H1 (cell line): ENCODE measurements at regions not wholly inside any gene's neighbourhood (a gene's known extent, or its start where the extent isn't known, plus 50 kb on each side); places are given as distances from the start of the nearest gene placed in this dataset.

Experiments used
- CTCF ChIA-PET: fragments of 300-600 bp; sonication (Branson Sonifier 250); formaldehyde crosslinking; loops from one replicate; lab custom pipeline; 2021; ENCODE audit not compliant: partially characterized antibody; lab: Charles Lee
- POLR2A ChIA-PET: fragments of 300-600 bp; sonication (Branson Sonifier 250); formaldehyde crosslinking; loops from one replicate; lab custom pipeline; 2021; ENCODE audit warnings: inconsistent platforms; ENCODE audit not compliant: partially characterized antibody; lab: Charles Lee
- DNase-seq, 2 experiments: peaks; one replicate each; pipeline versions ENCODE4 v3.0.0 to v3.0.0-alpha.2; 2010 to 2022; ENCODE audit warnings: low spot score in 2 of 2, low read depth in 1 of 2, mixed read lengths in 1 of 2
- FAIRE-seq: peaks from 2 replicates; lab custom pipeline; 2011; peaks lifted over from hg19 to GRCh38; lab: Jason Lieb, UNC
- H2AFZ ChIP-seq: 2 replicates; pipeline ENCODE4 v1.8.1; 2012; ENCODE audit warnings: low read length, inconsistent platforms
- H2AK5ac ChIP-seq: 2 replicates; pipeline ENCODE4 v1.6.1; 2013; ENCODE audit warnings: low read depth, low read length
- H2BK120ac ChIP-seq: replicated peaks from 2 replicates; pipeline ENCODE3; 2013; ENCODE audit warnings: low read depth, low read length, inconsistent platforms
- H2BK12ac ChIP-seq: 2 replicates; pipeline ENCODE4 v1.6.1; 2013; ENCODE audit warnings: low read depth, low read length
- H2BK15ac ChIP-seq: 2 replicates; pipeline ENCODE4 v1.6.1; 2013; ENCODE audit warnings: low read length
- H2BK20ac ChIP-seq: 2 replicates; pipeline ENCODE4 v1.6.1; 2013; ENCODE audit warnings: low read length
- H2BK5ac ChIP-seq: 2 replicates; pipeline ENCODE4 v1.6.1; 2013; ENCODE audit warnings: low read depth, low read length
- H3K14ac ChIP-seq: 2 replicates; pipeline ENCODE4 v1.6.1; 2013; ENCODE audit warnings: inconsistent platforms; ENCODE audit not compliant: insufficient read length
- H3K18ac ChIP-seq: 2 replicates; pipeline ENCODE4 v1.6.1; 2013; ENCODE audit warnings: low read length; ENCODE audit errors: extremely low read depth
- H3K23ac ChIP-seq: 2 replicates; pipeline ENCODE4 v1.6.1; 2013; ENCODE audit warnings: inconsistent platforms; ENCODE audit not compliant: insufficient read length
- H3K23me2 ChIP-seq: 2 replicates; pipeline ENCODE4 v1.6.1; 2013; ENCODE audit warnings: low read depth, low read length
- H3K27ac ChIP-seq: 2 replicates; pipeline ENCODE4 v1.6.1; 2011; ENCODE audit warnings: low read depth, low read length, inconsistent platforms
- H3K27me3 ChIP-seq, 4 experiments: replicated peaks in 1 of 4; 1 replicate in 1 of 4; 2 replicates in 3 of 4; pipeline versions ENCODE4 v1.6.1 to v1.8.1; 2011 to 2013; ENCODE audit warnings: low read length in 3 of 4, mild to moderate bottlenecking in 3 of 4, inconsistent platforms in 2 of 4, mixed read lengths in 2 of 4, moderate library complexity in 1 of 4; ENCODE audit not compliant: control insufficient read depth in 3 of 4, insufficient read depth in 3 of 4; ENCODE audit errors: extremely low read depth in 1 of 4
- H3K36me3 ChIP-seq, 4 experiments: 2 replicates each; pipeline versions ENCODE4 v1.6.1 to v1.8.1; 2011 to 2013; ENCODE audit warnings: mild to moderate bottlenecking in 4 of 4, low read length in 3 of 4, moderate library complexity in 2 of 4, control low read depth in 1 of 4, inconsistent platforms in 1 of 4; ENCODE audit not compliant: insufficient read depth in 4 of 4, control insufficient read depth in 2 of 4
- H3K4ac ChIP-seq: replicated peaks from 2 replicates; pipeline ENCODE3; 2013; ENCODE audit warnings: low read length, low read depth, mixed read lengths, inconsistent platforms; ENCODE audit not compliant: insufficient read length
- H3K4me1 ChIP-seq, 4 experiments: replicated peaks in 1 of 4; 1 replicate in 1 of 4; 2 replicates in 3 of 4; pipeline versions ENCODE4 v1.6.1 to v1.8.1; 2011 to 2013; ENCODE audit warnings: low read length in 3 of 4, inconsistent platforms in 2 of 4, mixed read lengths in 1 of 4; ENCODE audit not compliant: insufficient read depth in 4 of 4, control insufficient read depth in 3 of 4
- H3K4me2 ChIP-seq, 2 experiments: 2 replicates each; pipeline versions ENCODE4 v1.6.1 to v1.8.1; 2011 to 2013; ENCODE audit warnings: low read depth in 2 of 2, low read length in 2 of 2, control low read depth in 1 of 2, inconsistent platforms in 1 of 2, mild to moderate bottlenecking in 1 of 2; ENCODE audit not compliant: insufficient read depth in 1 of 2
- H3K4me3 ChIP-seq, 4 experiments: fragments of 200-600, 300-600 bp in 1 of 4; sonication (generic), shearing (Covaris generic), sonication (Bioruptor Twin) in 1 of 4; 2 replicates each; pipeline versions ENCODE4 v1.5.1 to v1.8.1; 2011 to 2016; ENCODE audit warnings: low read length in 4 of 4, low read depth in 3 of 4, control low read depth in 2 of 4, inconsistent platforms in 2 of 4, mild to moderate bottlenecking in 2 of 4, mixed read lengths in 1 of 4, moderate library complexity in 1 of 4; ENCODE audit not compliant: insufficient read depth in 2 of 4; ENCODE audit errors: extremely low read depth in 1 of 4
- H3K56ac ChIP-seq: replicated peaks from 2 replicates; pipeline ENCODE3; 2013; ENCODE audit warnings: low read depth, mild to moderate bottlenecking, mixed read lengths, low read length, inconsistent platforms; ENCODE audit not compliant: insufficient read length
- H3K79me1 ChIP-seq: 2 replicates; pipeline ENCODE4 v1.6.1; 2013; ENCODE audit warnings: low read depth, low read length, control low read depth
- H3K79me2 ChIP-seq, 2 experiments: 2 replicates each; pipeline versions ENCODE4 v1.6.1 to v1.8.1; 2012 to 2013; ENCODE audit warnings: low read length in 2 of 2, mild to moderate bottlenecking in 2 of 2, inconsistent platforms in 1 of 2; ENCODE audit not compliant: insufficient read depth in 2 of 2, control insufficient read depth in 1 of 2
- H3K9ac ChIP-seq, 4 experiments: replicated peaks in 1 of 4; 1 replicate in 1 of 4; 2 replicates in 3 of 4; pipeline versions ENCODE4 v1.6.1 to v1.8.1; 2011 to 2013; ENCODE audit warnings: low read depth in 3 of 4, low read length in 3 of 4, control low read depth in 2 of 4, mild to moderate bottlenecking in 2 of 4, moderate library complexity in 2 of 4, inconsistent platforms in 1 of 4; ENCODE audit errors: extremely low read depth in 1 of 4
- H3K9me3 ChIP-seq, 2 experiments: 2 replicates each; pipeline versions ENCODE4 v1.6.1 to v1.8.1; 2012 to 2013; ENCODE audit warnings: mild to moderate bottlenecking in 2 of 2, moderate library complexity in 2 of 2, control low read depth in 1 of 2, inconsistent platforms in 1 of 2, low read depth in 1 of 2, low read length in 1 of 2, mixed read lengths in 1 of 2; ENCODE audit not compliant: insufficient read depth in 2 of 2
- H4K20me1 ChIP-seq, 2 experiments: replicated peaks in 1 of 2; 2 replicates each; pipeline versions ENCODE3 to v1.8.1; 2011 to 2013; ENCODE audit warnings: inconsistent platforms in 2 of 2, low read length in 2 of 2, mild to moderate bottlenecking in 1 of 2; ENCODE audit not compliant: insufficient read depth in 2 of 2, control insufficient read depth in 1 of 2
- H4K5ac ChIP-seq: 2 replicates; pipeline ENCODE4 v1.6.1; 2013; ENCODE audit warnings: low read length, low read depth, mixed read lengths, inconsistent platforms; ENCODE audit not compliant: insufficient read length
- H4K8ac ChIP-seq: 2 replicates; pipeline ENCODE4 v1.8.0; 2013; ENCODE audit warnings: mild to moderate bottlenecking, moderate library complexity, low read length, inconsistent platforms; ENCODE audit not compliant: insufficient read depth; ENCODE audit errors: extremely low read depth
- H4K91ac ChIP-seq: replicated peaks from 2 replicates; pipeline ENCODE3; 2013; ENCODE audit warnings: low read length, mixed read lengths, inconsistent platforms; ENCODE audit not compliant: insufficient read length
- BRCA1 ChIP-seq: IDR thresholded peaks from 2 replicates; pipeline ENCODE4 v1.6.1; 2012; ENCODE audit warnings: low read depth, low read length, improper control_type of control experiment
- CBX5 ChIP-seq: fragments of 300-800, 300-1000 bp; sonication (generic); IDR thresholded peaks from 2 replicates; pipeline ENCODE4 v1.7.1; 2016; ENCODE audit warnings: antibody characterized with exemption, low read length, low read depth
- EGR1 ChIP-seq: IDR thresholded peaks from 2 replicates; pipeline ENCODE4 v1.6.1; 2011; ENCODE audit warnings: low read depth, low read length, borderline replicate concordance
- EZH2 ChIP-seq: fragments of 200-600 bp; sonication (generic); IDR thresholded peaks from 2 replicates; pipeline ENCODE4 v1.7.1; 2012; ENCODE audit warnings: low read depth, mild to moderate bottlenecking, moderate library complexity, low read length, inconsistent platforms; ENCODE audit not compliant: severe bottlenecking
- HDAC6 ChIP-seq: IDR thresholded peaks from one replicate; pipeline ENCODE4 v1.7.1; 2012; ENCODE audit warnings: low read depth, mild to moderate bottlenecking, inconsistent platforms, low read length, moderate library complexity
- RAD21 ChIP-seq, 2 experiments: IDR thresholded peaks in 1 of 2; conservative IDR thresholded peaks in 1 of 2; 2 replicates each; pipeline ENCODE4 v1.6.1; 2011; ENCODE audit warnings: low read depth in 2 of 2, low read length in 2 of 2, improper control_type of control experiment in 1 of 2, inconsistent platforms in 1 of 2, mild to moderate bottlenecking in 1 of 2, moderate library complexity in 1 of 2
- RFX5 ChIP-seq: IDR thresholded peaks from 2 replicates; pipeline ENCODE4 v1.6.1; 2011; ENCODE audit warnings: low read depth, low read length, improper control_type of control experiment, borderline replicate concordance
- SIRT6 ChIP-seq: IDR thresholded peaks from one replicate; pipeline ENCODE4 v1.7.1; 2012; ENCODE audit warnings: low read length, inconsistent platforms
- SP1 ChIP-seq: IDR thresholded peaks from 2 replicates; pipeline ENCODE4 v1.6.1; 2011; ENCODE audit warnings: low read depth, low read length
- YY1 ChIP-seq: IDR thresholded peaks from 2 replicates; pipeline ENCODE4 v1.6.1; 2011; ENCODE audit warnings: low read depth, mild to moderate bottlenecking, low read length
- whole genome bisulfite sequencing, 2 experiments: shearing (Covaris generic) in 1 of 2; methylation state at CpG; one replicate each; pipeline versions ENCODE4 v1.1.6 to v1.1.7; 2013 to 2015; ENCODE audit warnings: low lambda C conversion rate in 2 of 2, mixed read lengths in 2 of 2, inconsistent platforms in 1 of 2, low coverage in 1 of 2, missing lambda C conversion rate in 1 of 2; ENCODE audit not compliant: insufficient replicate concordance in 2 of 2, insufficient coverage in 1 of 2, insufficient read length in 1 of 2; ENCODE audit errors: extremely low coverage in 1 of 2, missing lambda C conversion rate in 1 of 2; 5-methylcytosine and 5-hydroxymethylcytosine counted together
- TF ChIP-seq, protein P1 (sequence below), 3 experiments: IDR thresholded peaks; 1 replicate in 2 of 3; 2 replicates in 1 of 3; pipeline versions ENCODE4 v1.5.1 to v1.6.1; 2011; ENCODE audit warnings: low read length in 3 of 3, mild to moderate bottlenecking in 3 of 3, inconsistent platforms in 2 of 3, low read depth in 1 of 3, moderate library complexity in 1 of 3; ENCODE audit not compliant: insufficient read depth in 1 of 3; ENCODE audit errors: control extremely low read depth in 1 of 3

DNA sequence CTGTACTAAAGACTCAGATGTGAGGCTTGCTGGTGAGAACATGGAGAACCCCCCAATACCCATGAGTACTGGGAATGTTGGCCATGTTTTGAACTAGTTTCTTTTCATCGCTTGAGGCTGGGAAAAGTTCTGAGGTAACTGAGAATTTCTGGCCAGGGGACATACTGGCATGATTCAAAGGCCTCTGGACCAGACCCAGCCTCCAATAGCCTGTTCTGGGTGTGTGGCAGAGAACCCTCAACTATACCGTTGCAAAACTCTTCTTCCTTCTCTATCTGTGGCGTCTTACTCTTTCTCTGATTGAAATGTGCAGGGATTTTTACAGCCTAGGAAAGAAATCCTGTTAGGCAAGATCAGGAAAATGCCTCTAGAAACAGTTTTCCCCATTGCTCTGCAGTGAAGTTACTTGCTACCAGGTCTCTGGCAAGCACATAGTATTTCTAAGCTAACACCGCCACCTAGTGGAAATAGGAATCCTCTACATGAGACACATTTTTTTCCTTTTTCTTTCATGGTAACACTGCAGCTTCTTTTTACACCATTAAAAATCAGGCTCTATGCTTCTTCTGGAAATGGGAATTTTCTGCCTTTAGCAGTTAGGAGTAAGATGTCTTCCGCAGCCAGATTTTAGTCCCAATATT, 170.7 kb upstream of the ZCCHC13 start:
- CTCF ChIA-PET, result interaction anchor here (1.0 to 2.3 kb wide), 8 partner anchors 10 to 279 kb away, joined by 3 to 12 read pairs (median 4); no protein-coding TSS in a partner anchor
- Histone ChIP-seq H2AK5ac (no peak overlapping the region), H3K79me2 (no peaks in the 10 kb centered on the region), H3K4me1 (peaks cover 0 to 2% (median 0%) of the 10 kb centered on the region in 4 experiments; a peak in 2 of 7 replicates)
- TF ChIP-seq EZH2 (no peak), HDAC6 (no peak), SP1 (no peak), BRCA1 (no peak), EGR1 (no peak), YY1 (no peak), SIRT6 (no peak), RAD21 (IDR thresholded peaks at IDR 0.05 in 1 of 2, conservative IDR thresholded peaks at IDR 0.05 in 1 of 2; ENCODE audit: low read depth in 2 of 2, low read length in 2 of 2) (peak; percentile 81 to 84), CBX5 (no peak), RFX5 (no peak)
- TF ChIP-seq, protein P1, sequence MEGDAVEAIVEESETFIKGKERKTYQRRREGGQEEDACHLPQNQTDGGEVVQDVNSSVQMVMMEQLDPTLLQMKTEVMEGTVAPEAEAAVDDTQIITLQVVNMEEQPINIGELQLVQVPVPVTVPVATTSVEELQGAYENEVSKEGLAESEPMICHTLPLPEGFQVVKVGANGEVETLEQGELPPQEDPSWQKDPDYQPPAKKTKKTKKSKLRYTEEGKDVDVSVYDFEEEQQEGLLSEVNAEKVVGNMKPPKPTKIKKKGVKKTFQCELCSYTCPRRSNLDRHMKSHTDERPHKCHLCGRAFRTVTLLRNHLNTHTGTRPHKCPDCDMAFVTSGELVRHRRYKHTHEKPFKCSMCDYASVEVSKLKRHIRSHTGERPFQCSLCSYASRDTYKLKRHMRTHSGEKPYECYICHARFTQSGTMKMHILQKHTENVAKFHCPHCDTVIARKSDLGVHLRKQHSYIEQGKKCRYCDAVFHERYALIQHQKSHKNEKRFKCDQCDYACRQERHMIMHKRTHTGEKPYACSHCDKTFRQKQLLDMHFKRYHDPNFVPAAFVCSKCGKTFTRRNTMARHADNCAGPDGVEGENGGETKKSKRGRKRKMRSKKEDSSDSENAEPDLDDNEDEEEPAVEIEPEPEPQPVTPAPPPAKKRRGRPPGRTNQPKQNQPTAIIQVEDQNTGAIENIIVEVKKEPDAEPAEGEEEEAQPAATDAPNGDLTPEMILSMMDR (IDR thresholded peaks at IDR 0.05; ENCODE audit: control extremely low read depth in 1 of 3, insufficient read depth in 1 of 3, low read depth in 1 of 3, low read length in 3 of 3), result peak in 2 of 3 experiments; percentile 26 to 61; a peak in 2 of 4 replicates
- TF ChIP-seq, all 59 proteins: peak for 2
- Histone ChIP-seq H4K20me1 (no peaks in the 10 kb centered on the region), H3K9ac (no peak overlapping the region), H2BK12ac (no peak overlapping the region), H4K5ac (no peak overlapping the region), H4K91ac (no peak overlapping the region), H3K4ac (no peak overlapping the region), H2BK15ac (no peak overlapping the region), H3K27me3 (no peaks in the 10 kb centered on the region), H2BK120ac (no peak overlapping the region), H3K4me2 (no peak overlapping the region), H3K23me2 (no peaks in the 10 kb centered on the region), H3K36me3 (no peaks in the 10 kb centered on the region; a peak in 1 of 8 replicates), H2BK5ac (no peak overlapping the region), H3K79me1 (no peaks in the 10 kb centered on the region), H3K18ac (no peak overlapping the region), H3K9me3 (peaks cover 4% of the 10 kb centered on the region in 2 experiments; a peak in 1 of 4 replicates), H3K56ac (no peak overlapping the region), H3K4me3 (no peak overlapping the region), H3K27ac (no peak overlapping the region), H2BK20ac (no peak overlapping the region), H4K8ac (no peak overlapping the region), H2AFZ (no peak overlapping the region), H3K14ac (no peak overlapping the region), H3K23ac (no peak overlapping the region)
- WGBS, 2 experiments, result 33% methylated on average over 4 of the region's 5 CpGs; no CpG with 5 or more reads in 1 of the 2 experiments
- POLR2A ChIA-PET, result interaction anchor here (2.9 kb wide), 1 partner anchor 13 kb away, joined by 6 read pairs; no protein-coding TSS in a partner anchor
- FAIRE-seq, result peak; percentile 91
- DNase-seq, result no peak
